ENCODE measurements at regions not wholly inside any gene's neighbourhood (a gene's known extent, or its start where the extent isn't known, plus 50 kb on each side); places are given as distances from the start of the nearest gene placed in this dataset.

DNA sequence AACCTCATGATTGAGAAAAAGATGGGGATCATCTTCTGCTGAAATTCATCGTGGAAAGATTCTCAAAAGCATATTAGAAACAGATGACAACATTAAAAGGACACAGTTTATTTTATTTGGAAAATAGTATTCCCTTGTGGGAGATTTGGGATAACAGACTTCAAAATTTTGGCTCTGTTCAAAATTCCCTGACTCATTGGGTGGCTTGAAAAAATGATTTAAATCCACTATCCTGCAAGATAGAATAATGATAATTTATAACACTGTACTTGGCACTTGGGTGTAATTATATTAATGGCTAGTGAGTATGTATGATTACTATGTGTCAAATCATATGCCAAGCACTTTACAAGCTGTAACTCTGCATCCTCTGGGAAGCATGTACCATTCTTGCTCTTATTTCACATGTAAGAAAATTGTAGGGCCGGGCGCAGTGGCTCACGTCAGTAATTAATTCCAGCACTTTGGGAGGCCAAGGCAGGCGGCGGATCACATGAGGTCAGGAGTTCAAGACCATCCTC, 128.8 kb downstream of the LMNTD1 start:
- no peaks in the 10 kb centered on the region for H3K36me3 Mint-ChIP-seq (ENCODE audit: low read depth)
- H3K9me3 Mint-ChIP-seq: no peaks in the 10 kb centered on the region
- H3K27ac Mint-ChIP-seq: no peak overlapping the region
- no peak overlapping the region for H3K4me3 Mint-ChIP-seq
- intact Hi-C loops (cut with micrococcal nuclease): no loop called here
- H3K27me3 Mint-ChIP-seq (ENCODE audit: low read depth): no peaks in the 10 kb centered on the region
- H3K4me1 Mint-ChIP-seq (ENCODE audit: low read depth): no peaks in the 10 kb centered on the region
- no peak for DNase-seq
- CTCF ChIA-PET: interaction anchor here (0.6 to 2.3 kb wide), 4 partner anchors 10 to 602 kb away, joined by 3 to 10 read pairs (median 3); no protein-coding TSS in a partner anchor

DNA sequence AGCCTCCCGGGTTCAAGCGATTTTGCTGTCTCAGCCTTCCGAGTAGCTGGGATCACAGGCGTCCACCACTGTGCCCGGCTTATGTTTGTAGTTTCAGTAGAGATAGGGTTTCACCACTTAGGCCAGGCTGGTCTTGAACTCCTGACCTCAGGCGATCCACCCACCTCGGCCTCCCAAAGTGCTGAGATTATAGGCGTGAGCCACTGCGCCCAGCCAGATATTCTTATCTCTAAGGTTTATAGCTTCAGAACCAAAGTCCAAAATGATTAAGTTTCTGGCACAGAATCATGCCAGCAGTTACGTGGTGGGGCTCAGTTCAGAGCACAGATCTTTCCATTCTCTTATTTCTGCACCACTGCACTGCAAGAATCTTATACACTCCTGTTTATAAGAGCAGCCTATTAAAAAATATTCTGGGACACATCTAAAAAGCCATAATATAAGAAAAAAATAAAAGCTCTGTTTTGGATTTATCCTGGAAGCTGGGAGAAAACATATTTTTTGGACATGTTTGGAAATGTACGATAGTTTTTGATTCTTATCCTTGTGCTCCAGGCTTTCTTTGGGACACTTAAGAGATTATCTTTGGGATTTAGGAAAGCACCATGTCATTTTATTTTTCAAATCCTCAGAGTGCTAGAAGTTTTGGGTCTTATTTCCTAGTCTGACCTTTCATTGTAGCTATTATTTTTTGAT, 129.6 kb downstream of the LMNTD1 start:
- Mint-ChIP-seq H3K9me3 (no peaks in the 10 kb centered on the region), H3K27me3 (ENCODE audit: low read depth) (no peaks in the 10 kb centered on the region), H3K27ac (no peak overlapping the region), H3K4me3 (no peak overlapping the region), H3K4me1 (ENCODE audit: low read depth) (no peaks in the 10 kb centered on the region), H3K36me3 (ENCODE audit: low read depth) (no peaks in the 10 kb centered on the region)
- intact Hi-C loops (cut with micrococcal nuclease): no loop called here
- no peak for DNase-seq
- CTCF ChIA-PET: interaction anchor here (0.6 to 2.3 kb wide), 5 partner anchors 10 to 603 kb away, joined by 3 to 10 read pairs (median 3); no protein-coding TSS in a partner anchor

DNA sequence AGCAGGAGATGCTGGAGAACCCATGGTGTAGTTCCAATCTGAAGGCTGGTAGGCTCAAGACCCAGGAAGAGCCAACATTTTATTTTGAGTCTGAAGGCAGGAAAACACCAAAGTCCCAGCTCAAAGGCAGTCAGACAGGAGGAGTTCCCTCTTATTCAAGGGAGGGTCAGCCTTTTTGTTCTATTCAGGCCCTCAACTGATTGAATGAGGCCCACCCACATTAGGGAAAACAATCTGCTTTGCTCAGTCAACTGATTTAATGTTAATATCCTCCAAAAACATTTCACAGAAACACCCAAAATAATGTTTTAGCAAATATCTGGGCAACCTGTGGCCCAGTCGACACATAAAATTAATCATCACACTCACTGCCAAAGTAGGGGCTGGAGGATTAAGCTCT, 130.8 kb downstream of the LMNTD1 start:
- no peak overlapping the region for H3K27ac Mint-ChIP-seq
- no peaks in the 10 kb centered on the region for H3K36me3 Mint-ChIP-seq (ENCODE audit: low read depth)
- H3K27me3 Mint-ChIP-seq (ENCODE audit: low read depth): no peaks in the 10 kb centered on the region
- no peaks in the 10 kb centered on the region for H3K9me3 Mint-ChIP-seq
- CTCF ChIA-PET: interaction anchor here (1.3 kb wide), 1 partner anchor 14 kb away, joined by 3 read pairs; no protein-coding TSS in a partner anchor
- no peak overlapping the region for H3K4me3 Mint-ChIP-seq
- DNase-seq: no peak
- no peaks in the 10 kb centered on the region for H3K4me1 Mint-ChIP-seq (ENCODE audit: low read depth)
- intact Hi-C loops (cut with micrococcal nuclease): no loop called here

DNA sequence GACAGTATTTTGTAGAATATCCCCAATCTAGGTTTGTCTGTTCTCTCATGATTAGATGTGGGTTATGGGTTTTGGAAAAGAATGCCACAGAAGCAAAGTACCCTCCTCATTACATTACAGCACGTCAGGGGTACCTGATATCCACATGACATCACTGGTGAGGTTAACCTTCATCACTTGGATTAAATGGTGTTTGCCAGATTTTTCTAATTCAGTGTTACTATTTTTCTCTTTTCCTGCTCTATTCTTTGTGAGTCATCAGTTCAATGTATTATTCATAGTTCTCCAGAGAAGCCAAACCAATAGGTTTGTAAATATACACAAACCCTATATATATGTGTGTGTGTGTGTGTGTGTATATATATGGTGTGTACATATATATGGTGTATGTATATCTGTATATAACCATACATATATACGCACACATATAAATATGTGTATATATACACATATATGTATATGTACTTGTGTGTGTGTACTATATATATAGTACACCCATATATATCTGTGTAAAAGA, 131.4 kb downstream of the LMNTD1 start:
- CTCF ChIA-PET: no interaction called here
- Mint-ChIP-seq H3K4me1 (ENCODE audit: low read depth) (no peaks in the 10 kb centered on the region), H3K27ac (no peak overlapping the region), H3K36me3 (ENCODE audit: low read depth) (no peaks in the 10 kb centered on the region), H3K4me3 (no peak overlapping the region), H3K9me3 (no peaks in the 10 kb centered on the region), H3K27me3 (ENCODE audit: low read depth) (no peaks in the 10 kb centered on the region)
- no peak for DNase-seq
- intact Hi-C loops (cut with micrococcal nuclease): no loop called here

DNA sequence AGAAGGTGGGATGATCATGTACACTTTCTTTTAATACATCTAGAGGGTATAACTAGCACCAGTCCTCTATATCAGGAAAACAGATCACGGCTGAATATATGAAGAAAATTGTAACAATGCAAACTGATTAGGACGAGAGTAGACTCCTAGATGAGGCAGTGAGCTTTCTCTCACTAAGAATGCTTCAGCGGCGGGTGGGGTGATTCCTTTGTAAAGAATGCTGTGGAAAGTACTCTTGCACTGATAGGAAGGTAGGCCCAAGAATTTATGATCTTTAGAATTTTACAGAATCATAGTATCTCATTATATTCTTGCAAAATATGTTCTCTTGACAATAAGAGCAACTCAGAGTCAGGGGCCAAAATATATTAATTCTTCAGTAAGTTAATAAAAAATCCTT, 133.0 kb downstream of the LMNTD1 start:
- no peaks in the 10 kb centered on the region for H3K4me1 Mint-ChIP-seq (ENCODE audit: low read depth)
- H3K9me3 Mint-ChIP-seq: no peaks in the 10 kb centered on the region
- H3K27ac Mint-ChIP-seq: no peak overlapping the region
- CTCF ChIA-PET: no interaction called here
- no peak for DNase-seq
- intact Hi-C loops (cut with micrococcal nuclease): no loop called here
- no peaks in the 10 kb centered on the region for H3K36me3 Mint-ChIP-seq (ENCODE audit: low read depth)
- no peaks in the 10 kb centered on the region for H3K27me3 Mint-ChIP-seq (ENCODE audit: low read depth)
- no peak overlapping the region for H3K4me3 Mint-ChIP-seq

DNA sequence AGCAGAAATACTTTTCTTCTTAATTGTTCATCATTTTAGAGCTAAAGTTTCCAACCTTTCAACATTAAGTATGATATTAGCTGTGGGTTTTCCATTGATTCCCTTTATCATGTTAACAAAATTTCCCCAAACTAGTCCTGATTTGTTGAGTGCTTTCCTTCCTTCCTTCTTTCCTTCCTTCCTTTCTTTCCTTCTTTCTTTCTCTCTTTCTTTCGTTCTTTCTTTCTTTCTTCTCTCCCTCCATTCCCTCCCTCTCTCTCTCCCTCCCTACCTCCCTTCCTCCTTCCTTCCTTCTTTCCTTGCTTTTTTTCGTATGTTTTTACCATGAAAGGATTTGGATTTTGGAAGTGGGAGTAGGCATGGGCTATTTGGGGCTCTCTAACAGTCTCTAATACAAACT, 133.5 kb downstream of the LMNTD1 start:
- CTCF ChIA-PET: no interaction called here
- H3K9me3 Mint-ChIP-seq: no peaks in the 10 kb centered on the region
- no peak overlapping the region for H3K4me3 Mint-ChIP-seq
- H3K27ac Mint-ChIP-seq: no peak overlapping the region
- no peak for DNase-seq
- intact Hi-C loops (cut with micrococcal nuclease): no loop called here
- no peaks in the 10 kb centered on the region for H3K36me3 Mint-ChIP-seq (ENCODE audit: low read depth)
- no peaks in the 10 kb centered on the region for H3K4me1 Mint-ChIP-seq (ENCODE audit: low read depth)
- no peaks in the 10 kb centered on the region for H3K27me3 Mint-ChIP-seq (ENCODE audit: low read depth)

DNA sequence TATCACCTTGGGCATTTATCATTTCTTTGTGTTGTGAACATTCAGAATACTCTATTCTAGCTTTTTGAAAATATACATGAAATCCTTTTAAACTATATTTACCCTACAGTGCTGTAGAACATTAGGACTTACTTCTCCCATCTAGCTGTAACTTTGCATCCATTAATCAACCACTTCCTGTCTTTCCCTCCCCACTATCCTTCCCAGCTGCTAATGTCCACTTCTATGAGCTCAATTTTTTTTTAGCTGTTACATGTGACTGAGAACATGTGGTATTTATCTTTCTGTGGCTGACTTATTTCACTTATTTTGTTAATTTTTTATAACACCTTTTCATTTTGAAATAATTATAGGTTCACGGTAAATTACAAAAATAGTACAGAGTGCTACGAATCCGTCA, 136.0 kb downstream of the LMNTD1 start:
- DNase-seq: no peak
- Mint-ChIP-seq H3K4me3 (no peak overlapping the region), H3K27me3 (ENCODE audit: low read depth) (no peaks in the 10 kb centered on the region), H3K27ac (no peak overlapping the region), H3K9me3 (no peaks in the 10 kb centered on the region), H3K36me3 (ENCODE audit: low read depth) (no peaks in the 10 kb centered on the region), H3K4me1 (ENCODE audit: low read depth) (no peaks in the 10 kb centered on the region)
- intact Hi-C loops (cut with micrococcal nuclease): no loop called here
- CTCF ChIA-PET: no interaction called here

DNA sequence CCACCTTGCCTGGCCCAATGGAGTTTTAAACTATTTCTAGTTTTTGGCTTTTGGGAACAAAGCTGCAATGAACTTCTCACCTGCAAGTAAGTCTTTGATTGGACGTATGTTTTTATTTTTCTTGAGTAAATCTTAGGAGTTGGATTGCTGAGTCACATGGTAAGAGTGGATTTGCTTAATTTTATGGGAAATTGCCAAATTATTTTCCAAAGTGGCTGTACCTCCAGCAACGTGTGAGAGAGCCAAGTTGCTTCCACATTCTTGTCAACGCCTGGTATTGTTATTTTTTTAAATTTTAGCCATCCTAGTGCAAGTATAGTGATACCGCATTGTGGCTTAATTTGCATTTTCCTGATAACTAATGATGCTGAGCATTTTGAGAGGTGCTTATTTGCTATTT, 136.6 kb downstream of the LMNTD1 start:
- Mint-ChIP-seq H3K4me3 (no peak overlapping the region), H3K27me3 (ENCODE audit: low read depth) (no peaks in the 10 kb centered on the region), H3K4me1 (ENCODE audit: low read depth) (no peaks in the 10 kb centered on the region), H3K36me3 (ENCODE audit: low read depth) (no peaks in the 10 kb centered on the region), H3K27ac (no peak overlapping the region), H3K9me3 (no peaks in the 10 kb centered on the region)
- CTCF ChIA-PET: no interaction called here
- no peak for DNase-seq
- intact Hi-C loops (cut with micrococcal nuclease): no loop called here

DNA sequence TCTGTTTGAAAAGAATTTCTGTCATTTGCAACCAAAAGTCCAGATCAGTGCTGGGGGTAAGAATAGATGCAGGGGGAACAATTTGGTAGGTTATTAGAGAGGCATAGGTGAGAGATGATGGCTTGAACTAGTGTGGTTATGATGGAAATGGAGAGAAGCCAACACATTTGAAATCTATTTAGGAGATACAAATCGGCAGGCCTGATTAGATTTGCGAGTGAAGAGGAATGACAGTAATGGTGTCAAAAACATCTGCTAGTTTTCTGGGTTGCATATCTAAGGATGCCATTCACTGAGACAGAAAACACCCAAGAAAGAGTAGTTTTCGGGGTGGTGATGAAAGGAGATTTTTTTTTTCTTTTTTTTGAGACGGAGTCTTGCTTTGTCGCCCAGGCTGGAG, 138.1 kb downstream of the LMNTD1 start:
- no peaks in the 10 kb centered on the region for H3K4me1 Mint-ChIP-seq (ENCODE audit: low read depth)
- no peak for DNase-seq
- H3K27me3 Mint-ChIP-seq (ENCODE audit: low read depth): no peaks in the 10 kb centered on the region
- CTCF ChIA-PET: no interaction called here
- no peaks in the 10 kb centered on the region for H3K36me3 Mint-ChIP-seq (ENCODE audit: low read depth)
- H3K9me3 Mint-ChIP-seq: no peaks in the 10 kb centered on the region
- intact Hi-C loops (cut with micrococcal nuclease): no loop called here
- no peak overlapping the region for H3K27ac Mint-ChIP-seq
- no peak overlapping the region for H3K4me3 Mint-ChIP-seq

DNA sequence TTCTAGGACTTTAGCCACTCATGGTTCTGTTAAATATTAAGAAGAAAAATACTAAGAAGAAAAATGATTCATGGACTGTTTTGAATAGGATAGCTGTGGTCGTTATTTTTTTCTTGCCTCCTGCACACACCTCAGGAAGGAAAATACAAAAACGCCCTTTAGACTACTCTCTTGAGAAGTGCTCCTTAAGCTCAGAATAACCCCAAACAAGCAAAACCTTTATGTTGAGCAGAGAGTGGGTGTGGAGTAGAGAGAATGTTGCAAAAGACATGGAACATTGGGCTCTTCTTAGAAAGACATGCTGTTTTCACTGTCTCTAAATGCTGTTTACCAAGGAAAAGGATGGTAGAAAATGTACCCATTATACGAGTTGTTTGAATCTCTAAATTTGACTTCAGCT, 140.3 kb downstream of the LMNTD1 start:
- no peak overlapping the region for H3K27ac Mint-ChIP-seq
- no peaks in the 10 kb centered on the region for H3K9me3 Mint-ChIP-seq
- H3K36me3 Mint-ChIP-seq (ENCODE audit: low read depth): no peaks in the 10 kb centered on the region
- H3K4me3 Mint-ChIP-seq: no peak overlapping the region
- DNase-seq: no peak
- intact Hi-C loops (cut with micrococcal nuclease): no loop called here
- CTCF ChIA-PET: interaction anchor here (0.5 kb wide), 1 partner anchor 25 kb away, joined by 3 read pairs; no protein-coding TSS in a partner anchor
- no peaks in the 10 kb centered on the region for H3K27me3 Mint-ChIP-seq (ENCODE audit: low read depth)
- H3K4me1 Mint-ChIP-seq (ENCODE audit: low read depth): no peaks in the 10 kb centered on the region

DNA sequence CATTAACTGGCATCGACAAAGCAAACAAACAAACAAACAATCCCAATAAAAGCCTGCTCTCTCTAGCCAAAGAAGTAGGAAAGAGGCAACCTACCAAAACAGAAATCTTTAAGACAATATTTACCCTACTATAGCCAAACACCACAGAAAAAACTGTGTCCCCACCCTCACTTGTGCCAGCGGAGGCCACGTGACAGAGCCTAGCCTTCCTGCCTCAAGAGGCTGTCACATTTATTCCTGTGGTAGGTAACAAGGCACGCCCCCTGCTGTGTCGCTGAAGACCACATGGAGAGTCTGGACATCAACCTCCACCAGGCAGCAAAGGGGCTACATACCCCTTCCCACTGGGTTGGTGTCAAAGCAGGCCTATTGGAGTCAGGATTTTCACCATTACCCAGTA, 148.1 kb downstream of the LMNTD1 start:
- DNase-seq: no peak
- intact Hi-C loops (cut with micrococcal nuclease): no loop called here
- no peaks in the 10 kb centered on the region for H3K36me3 Mint-ChIP-seq (ENCODE audit: low read depth)
- no peaks in the 10 kb centered on the region for H3K4me1 Mint-ChIP-seq (ENCODE audit: low read depth)
- no peak overlapping the region for H3K27ac Mint-ChIP-seq
- CTCF ChIA-PET: no interaction called here
- peaks cover 8% of the 10 kb centered on the region for H3K9me3 Mint-ChIP-seq
- H3K4me3 Mint-ChIP-seq: no peak overlapping the region
- no peaks in the 10 kb centered on the region for H3K27me3 Mint-ChIP-seq (ENCODE audit: low read depth)

DNA sequence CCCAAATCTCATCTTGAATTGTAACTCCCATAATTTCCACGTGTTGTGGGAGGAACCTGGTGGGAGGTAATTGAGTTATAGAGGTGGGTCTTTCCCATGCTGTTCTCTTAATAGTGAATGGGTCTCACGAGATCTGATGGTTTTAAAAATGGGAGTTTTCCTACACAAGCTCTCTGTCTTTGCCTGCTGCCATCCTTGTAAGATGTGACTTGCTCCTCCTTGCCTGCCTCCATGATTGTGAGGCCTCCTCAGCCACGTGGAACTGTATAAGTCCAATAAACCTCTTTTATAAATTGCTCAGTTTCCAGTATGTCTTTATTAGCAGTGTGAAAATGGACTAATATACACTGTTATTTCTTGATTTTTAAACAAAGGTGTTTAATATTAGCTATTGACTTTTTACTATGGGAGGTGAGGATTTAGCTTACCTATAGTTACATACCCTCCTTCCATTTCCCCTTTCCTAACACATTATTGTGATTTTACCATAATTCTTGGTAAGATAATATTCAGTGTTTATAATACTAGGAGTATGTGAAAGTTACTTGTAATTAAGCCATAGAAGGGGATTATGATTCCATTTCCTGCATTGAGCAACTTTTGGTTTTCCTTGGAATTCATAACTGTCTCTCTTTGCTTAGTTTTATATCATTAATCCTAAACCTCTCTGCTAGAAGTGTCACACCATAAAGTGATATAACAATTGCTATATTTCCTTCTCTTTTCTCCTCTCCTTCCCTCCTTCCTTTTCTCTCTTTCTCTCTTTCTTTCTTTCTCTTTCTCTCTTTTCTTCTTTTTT, 151.0 kb upstream of the KRAS start:
- Mint-ChIP-seq H3K4me1 (ENCODE audit: low read depth) (no peaks in the 10 kb centered on the region), H3K27me3 (ENCODE audit: low read depth) (no peaks in the 10 kb centered on the region), H3K4me3 (no peak overlapping the region), H3K9me3 (peaks cover 8% of the 10 kb centered on the region), H3K36me3 (ENCODE audit: low read depth) (no peaks in the 10 kb centered on the region), H3K27ac (no peak overlapping the region)
- DNase-seq: no peak
- intact Hi-C loops (cut with micrococcal nuclease): no loop called here
- CTCF ChIA-PET: interaction anchor here (1.0 kb wide), 1 partner anchor 410 kb away, joined by 3 read pairs; no protein-coding TSS in a partner anchor
